BLaER1 (cell line): ENCODE measurements at regions not wholly inside any gene's neighbourhood (a gene's known extent, or its start where the extent isn't known, plus 50 kb on each side); places are given as distances from the start of the nearest gene placed in this dataset.

ENCODE experiments used
- H3K27ac ChIP-seq: shearing (Covaris generic); formaldehyde crosslinking; 2 replicates; pipeline ENCODE4 v1.8.1; 2022
- H3K27me3 ChIP-seq: shearing (Covaris generic); formaldehyde crosslinking; 2 replicates; pipeline ENCODE4 v1.8.1; 2022
- H3K36me3 ChIP-seq: shearing (Covaris generic); formaldehyde crosslinking; 2 replicates; pipeline ENCODE4 v1.8.1; 2022
- H3K4me1 ChIP-seq: shearing (Covaris generic); formaldehyde crosslinking; 2 replicates; pipeline ENCODE4 v1.8.1; 2022
- H3K4me2 ChIP-seq: shearing (Covaris generic); formaldehyde crosslinking; 2 replicates; pipeline ENCODE4 v1.8.1; 2022
- H3K4me3 ChIP-seq: shearing (Covaris generic); formaldehyde crosslinking; 2 replicates; pipeline ENCODE4 v1.8.1; 2022
- H3K9ac ChIP-seq: shearing (Covaris generic); formaldehyde crosslinking; 2 replicates; pipeline ENCODE4 v1.8.1; 2022
- H3K9me3 ChIP-seq: shearing (Covaris generic); formaldehyde crosslinking; 2 replicates; pipeline ENCODE4 v1.8.1; 2022
- H4K20me1 ChIP-seq: shearing (Covaris generic); formaldehyde crosslinking; 2 replicates; pipeline ENCODE4 v1.8.1; 2022
- Cebpa-rat ChIP-seq: shearing (Covaris generic); IDR thresholded peaks from 2 replicates; pipeline ENCODE4 v1.8.1; 2022

DNA sequence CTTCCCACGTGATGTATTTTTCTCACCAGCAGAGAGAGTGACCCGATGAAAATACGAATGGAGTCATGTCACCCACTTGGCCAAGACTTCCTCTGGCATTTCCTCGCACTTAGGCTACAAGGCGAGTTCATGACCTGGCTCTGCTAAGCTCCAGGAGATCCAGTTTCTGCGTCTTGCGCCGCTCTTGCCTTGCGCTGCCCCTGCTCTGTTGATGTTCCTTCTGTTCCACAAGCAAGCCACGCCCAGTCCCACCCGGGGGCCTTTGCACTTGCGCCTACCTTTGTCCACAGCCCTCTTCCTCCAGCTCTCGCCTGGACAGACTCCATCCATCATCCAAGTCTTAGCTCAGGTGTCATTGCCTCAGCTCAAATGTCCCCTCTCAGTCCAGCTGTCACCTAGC is 116.3 kb upstream of the SHH start:
- Histone ChIP-seq H3K4me3 (no peak overlapping the region), H3K9ac (no peak overlapping the region), H3K4me2 (no peak overlapping the region), H3K36me3 (no peaks in the 10 kb centered on the region), H3K4me1 (no peaks in the 10 kb centered on the region), H3K9me3 (no peaks in the 10 kb centered on the region), H3K27me3 (no peaks in the 10 kb centered on the region), H3K27ac (no peak overlapping the region), H4K20me1 (no peaks in the 10 kb centered on the region)
- TF ChIP-seq Cebpa-rat: no peak

DNA sequence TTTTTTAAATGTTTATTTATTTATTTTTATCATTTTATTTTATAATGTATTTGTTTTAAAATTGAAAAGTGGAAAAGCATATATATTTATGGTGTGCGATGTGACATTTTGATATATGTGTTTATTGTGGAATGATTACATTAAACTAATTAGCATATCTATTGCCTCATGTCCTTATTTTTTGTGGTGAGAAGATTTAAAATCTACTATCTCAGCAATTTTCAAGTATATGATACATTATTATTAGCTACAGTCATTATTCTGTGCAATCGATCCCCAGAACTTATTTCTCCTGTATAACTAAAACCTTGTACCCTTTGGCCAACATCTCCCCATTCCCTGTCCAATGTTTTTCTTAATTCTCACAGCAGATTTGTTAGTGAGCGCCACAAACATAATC is 115.6 kb upstream of the SHH start:
- H3K9me3 ChIP-seq: no peaks in the 10 kb centered on the region
- H3K27me3 ChIP-seq: no peaks in the 10 kb centered on the region
- H4K20me1 ChIP-seq: no peaks in the 10 kb centered on the region
- no peaks in the 10 kb centered on the region for H3K36me3 ChIP-seq
- no peak overlapping the region for H3K4me3 ChIP-seq
- no peak overlapping the region for H3K27ac ChIP-seq
- TF ChIP-seq Cebpa-rat: no peak
- no peak overlapping the region for H3K9ac ChIP-seq
- H3K4me2 ChIP-seq: no peak overlapping the region
- no peaks in the 10 kb centered on the region for H3K4me1 ChIP-seq

DNA sequence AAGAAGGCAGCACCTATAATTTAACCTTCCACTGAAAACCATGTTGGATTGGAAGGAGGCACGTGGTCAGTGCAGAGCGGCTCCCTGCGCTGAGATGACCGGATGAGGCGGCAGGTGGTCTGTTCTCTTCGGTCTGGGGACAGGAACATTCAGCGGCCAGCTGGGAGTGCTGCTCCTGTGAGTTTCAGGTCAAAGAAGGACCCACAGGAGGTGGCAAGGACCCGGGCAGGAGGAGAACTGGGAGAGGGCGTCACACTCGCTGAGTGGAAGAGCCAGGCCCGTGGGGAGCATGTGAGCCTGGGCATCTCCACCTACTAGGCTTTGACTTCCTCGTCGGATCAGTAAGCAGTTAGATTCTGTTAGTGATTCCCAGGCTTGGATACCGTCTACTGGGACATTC is 113.4 kb upstream of the SHH start:
- Histone ChIP-seq H3K27ac (no peak overlapping the region), H3K9ac (no peak overlapping the region), H3K4me3 (no peak overlapping the region), H3K27me3 (no peaks in the 10 kb centered on the region), H3K9me3 (no peaks in the 10 kb centered on the region), H3K4me1 (no peaks in the 10 kb centered on the region), H3K4me2 (no peak overlapping the region), H4K20me1 (no peaks in the 10 kb centered on the region), H3K36me3 (no peaks in the 10 kb centered on the region)
- TF ChIP-seq Cebpa-rat: no peak

DNA sequence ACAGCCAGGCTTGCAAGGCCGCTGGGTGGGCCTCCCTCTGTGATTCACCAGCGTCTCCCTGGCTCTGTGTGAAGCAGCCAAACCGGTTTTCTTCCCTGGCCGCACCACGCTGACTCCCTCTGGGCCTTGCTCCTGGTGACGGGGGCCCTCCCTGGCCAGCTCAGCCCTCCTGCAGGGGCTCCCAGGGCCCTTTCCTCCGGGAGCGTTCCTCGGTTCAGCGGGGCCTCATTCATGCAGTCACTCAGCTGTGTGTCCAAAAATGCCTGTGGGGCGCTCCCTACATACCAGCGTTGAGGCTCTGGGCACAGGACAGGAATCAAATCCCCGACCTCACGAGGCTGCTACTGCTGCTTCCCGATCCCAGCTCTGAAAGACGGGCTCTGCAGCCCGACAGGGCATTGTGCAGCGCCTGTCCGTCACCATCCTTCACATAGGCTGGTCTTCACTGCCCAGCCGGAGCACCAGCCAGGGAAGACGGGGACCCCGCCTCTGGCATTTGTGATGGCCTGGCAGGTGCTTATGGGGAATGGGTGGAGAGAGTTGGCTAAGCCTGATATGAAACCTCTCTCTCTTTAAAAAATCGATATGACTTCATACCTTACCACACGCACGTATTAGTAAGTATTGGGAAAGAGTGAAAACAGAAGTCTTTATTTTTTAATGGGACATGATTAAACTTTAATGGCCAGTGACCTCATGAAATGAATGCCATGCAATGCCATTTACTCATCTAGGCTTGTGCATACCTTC is 110.0 kb upstream of the SHH start:
- H3K9me3 ChIP-seq: no peaks in the 10 kb centered on the region
- H3K4me1 ChIP-seq: no peaks in the 10 kb centered on the region
- H3K4me3 ChIP-seq: no peak overlapping the region
- no peaks in the 10 kb centered on the region for H3K36me3 ChIP-seq
- no peak for TF ChIP-seq Cebpa-rat
- H3K4me2 ChIP-seq: no peak overlapping the region
- H3K9ac ChIP-seq: no peak overlapping the region
- no peaks in the 10 kb centered on the region for H3K27me3 ChIP-seq
- H4K20me1 ChIP-seq: no peaks in the 10 kb centered on the region
- no peak overlapping the region for H3K27ac ChIP-seq

DNA sequence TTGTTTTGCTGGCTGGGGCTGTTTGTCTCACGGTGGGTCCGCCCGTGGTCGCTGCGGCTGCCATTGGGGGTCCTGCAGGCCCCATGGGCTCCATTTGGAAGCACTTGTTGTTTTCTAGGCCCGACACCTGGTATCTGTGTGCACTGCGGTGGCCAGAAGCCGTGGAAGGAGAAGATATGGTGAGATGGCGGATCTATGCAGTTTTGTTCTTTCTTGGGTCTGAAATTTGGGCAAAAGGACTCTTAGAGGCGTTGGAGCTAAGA is 109.5 kb upstream of the SHH start:
- no peaks in the 10 kb centered on the region for H3K9me3 ChIP-seq
- no peak overlapping the region for H3K9ac ChIP-seq
- H3K4me2 ChIP-seq: no peak overlapping the region
- no peaks in the 10 kb centered on the region for H3K27me3 ChIP-seq
- H4K20me1 ChIP-seq: no peaks in the 10 kb centered on the region
- no peak overlapping the region for H3K27ac ChIP-seq
- H3K4me1 ChIP-seq: no peaks in the 10 kb centered on the region
- no peaks in the 10 kb centered on the region for H3K36me3 ChIP-seq
- TF ChIP-seq Cebpa-rat: no peak
- H3K4me3 ChIP-seq: no peak overlapping the region

DNA sequence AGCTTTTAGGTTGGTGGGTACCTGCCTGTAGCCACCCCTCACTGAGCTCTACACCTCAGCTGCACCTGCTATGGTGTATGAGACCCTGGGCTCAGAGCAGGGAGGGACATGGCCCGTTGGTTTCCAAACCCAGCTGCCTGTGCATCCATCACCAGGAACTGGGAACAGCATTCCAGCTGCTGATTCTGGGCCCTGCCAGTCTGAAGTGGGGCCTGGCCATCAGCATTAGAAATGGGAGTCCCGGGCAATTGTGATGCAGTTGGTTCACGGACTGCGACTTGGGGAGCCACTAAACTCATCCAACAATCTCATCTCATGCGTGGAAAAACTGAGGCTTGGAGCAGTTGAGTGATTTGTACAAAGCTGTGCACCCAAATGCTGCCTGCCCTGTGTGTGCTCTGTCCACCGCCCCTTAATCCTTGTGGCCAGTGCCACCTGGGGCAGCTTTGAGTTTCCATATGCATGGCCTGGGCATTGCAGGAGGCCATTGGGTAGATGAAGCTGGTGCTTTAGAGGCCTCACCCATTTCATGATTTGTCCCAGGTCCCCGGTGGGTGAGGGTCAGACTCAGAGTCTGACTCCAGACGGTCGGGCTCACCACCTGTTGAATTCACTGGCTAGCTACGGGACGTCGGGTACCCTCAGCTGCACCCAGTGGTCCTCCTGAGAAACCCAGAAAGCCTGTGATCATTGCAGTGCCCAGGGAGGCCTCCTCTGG is 109.0 kb upstream of the SHH start:
- no peaks in the 10 kb centered on the region for H3K4me1 ChIP-seq
- H3K9me3 ChIP-seq: no peaks in the 10 kb centered on the region
- H4K20me1 ChIP-seq: no peaks in the 10 kb centered on the region
- TF ChIP-seq Cebpa-rat: no peak
- no peak overlapping the region for H3K9ac ChIP-seq
- no peak overlapping the region for H3K27ac ChIP-seq
- H3K4me3 ChIP-seq: no peak overlapping the region
- no peaks in the 10 kb centered on the region for H3K27me3 ChIP-seq
- no peaks in the 10 kb centered on the region for H3K36me3 ChIP-seq
- H3K4me2 ChIP-seq: no peak overlapping the region

DNA sequence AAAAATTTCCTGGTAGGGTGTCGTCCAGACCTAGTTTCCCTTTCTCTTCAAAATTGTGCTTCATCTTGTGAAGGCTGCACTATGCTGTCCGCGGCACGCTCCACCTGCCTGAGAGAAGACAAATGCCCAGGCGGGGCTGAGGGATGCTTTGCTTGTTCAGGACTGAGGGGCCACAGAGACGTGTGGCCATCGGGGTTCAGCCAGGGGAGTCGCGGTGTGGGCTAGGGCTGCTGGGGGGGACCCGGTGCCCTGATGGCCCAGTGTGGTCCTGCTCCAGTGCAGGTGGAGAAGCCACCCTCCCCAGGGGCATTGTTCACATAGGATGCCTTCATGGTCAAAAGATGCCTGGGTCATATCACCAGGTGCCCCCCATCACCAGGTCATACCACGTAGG is 107.8 kb upstream of the SHH start:
- H3K36me3 ChIP-seq: no peaks in the 10 kb centered on the region
- no peak overlapping the region for H3K4me3 ChIP-seq
- TF ChIP-seq Cebpa-rat: no peak
- H4K20me1 ChIP-seq: no peaks in the 10 kb centered on the region
- H3K27ac ChIP-seq: no peak overlapping the region
- no peak overlapping the region for H3K4me2 ChIP-seq
- no peaks in the 10 kb centered on the region for H3K27me3 ChIP-seq
- no peaks in the 10 kb centered on the region for H3K4me1 ChIP-seq
- H3K9me3 ChIP-seq: no peaks in the 10 kb centered on the region
- H3K9ac ChIP-seq: no peak overlapping the region

DNA sequence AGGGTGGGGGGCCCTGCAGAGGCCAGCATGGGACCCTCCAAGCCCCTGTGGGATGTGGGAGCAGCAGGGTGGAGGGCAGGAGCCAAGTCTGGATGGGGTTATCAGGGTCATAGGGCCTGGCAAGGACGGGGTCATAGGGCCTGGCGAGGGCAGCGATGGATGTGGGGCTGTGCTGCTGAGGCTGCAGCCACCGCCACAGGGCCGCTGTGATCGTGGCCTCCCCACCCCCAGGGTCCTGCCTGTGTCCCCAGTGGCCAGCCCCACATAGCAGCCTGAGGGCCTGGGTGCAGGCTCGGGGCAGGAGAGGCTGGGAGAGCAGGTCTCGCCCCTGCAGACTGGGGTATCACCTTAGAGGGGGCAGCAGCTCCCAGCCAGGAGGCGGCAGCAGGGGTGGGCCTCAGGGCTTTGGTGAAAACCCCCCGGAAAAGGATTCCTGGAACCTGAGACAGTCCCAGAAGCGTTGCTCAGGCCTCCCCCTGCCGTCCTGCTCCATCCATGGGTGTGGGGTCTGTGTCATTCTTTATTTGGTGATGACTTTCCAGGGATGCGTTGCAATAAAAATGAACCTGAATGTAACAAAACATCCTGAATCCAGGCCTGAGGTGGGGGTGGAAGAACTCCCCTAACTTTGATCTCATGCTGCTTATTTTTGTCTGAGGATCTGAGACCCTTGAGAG is 107.3 kb upstream of the SHH start:
- H3K4me1 ChIP-seq: no peaks in the 10 kb centered on the region
- H3K4me2 ChIP-seq: no peak overlapping the region

DNA sequence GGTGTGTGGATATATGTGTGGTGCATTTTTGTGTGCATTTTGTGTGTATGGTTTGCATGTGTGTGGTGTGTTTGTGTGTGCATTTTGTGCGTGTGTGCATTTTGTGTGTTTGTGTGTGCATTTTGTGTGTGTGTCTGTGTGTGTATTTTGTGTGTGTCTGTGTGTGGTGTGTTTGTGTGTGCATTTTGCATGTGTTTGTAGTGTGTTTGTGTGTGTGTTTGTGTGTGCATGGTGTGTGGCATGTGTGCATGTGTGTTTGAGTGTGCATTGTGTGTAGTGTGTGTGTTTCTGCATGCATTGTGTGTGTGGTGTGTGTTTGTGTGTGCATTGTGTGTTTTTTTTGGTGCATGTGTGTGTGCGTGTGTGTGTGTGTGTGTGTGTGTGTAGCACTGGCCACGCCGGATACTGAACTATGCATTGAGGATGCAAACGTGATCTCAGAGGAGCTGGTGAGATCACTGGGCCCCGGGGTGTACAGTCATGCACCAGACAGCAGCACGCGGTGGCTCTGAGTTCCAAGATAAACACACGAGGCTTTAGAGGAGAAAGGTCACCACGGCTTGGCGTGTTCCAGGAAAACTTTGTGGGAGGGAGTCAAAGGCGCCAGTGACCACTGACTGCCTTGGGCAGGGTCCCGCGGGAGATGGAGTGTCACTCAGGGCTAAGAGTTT is 106.6 kb upstream of the SHH start:
- no peak overlapping the region for H3K4me3 ChIP-seq
- H3K9me3 ChIP-seq: no peaks in the 10 kb centered on the region
- TF ChIP-seq Cebpa-rat: no peak
- H3K4me1 ChIP-seq: no peaks in the 10 kb centered on the region
- no peak overlapping the region for H3K27ac ChIP-seq
- H3K36me3 ChIP-seq: no peaks in the 10 kb centered on the region
- H4K20me1 ChIP-seq: no peaks in the 10 kb centered on the region
- no peaks in the 10 kb centered on the region for H3K27me3 ChIP-seq
- no peak overlapping the region for H3K9ac ChIP-seq
- H3K4me2 ChIP-seq: no peak overlapping the region

More for the DNA sequence above, 107.3 kb upstream of the SHH start:
- no peak for TF ChIP-seq Cebpa-rat
- no peaks in the 10 kb centered on the region for H4K20me1 ChIP-seq
- no peak overlapping the region for H3K27ac ChIP-seq
- H3K36me3 ChIP-seq: no peaks in the 10 kb centered on the region
- no peak overlapping the region for H3K9ac ChIP-seq
- no peaks in the 10 kb centered on the region for H3K9me3 ChIP-seq
- H3K4me3 ChIP-seq: no peak overlapping the region
- H3K27me3 ChIP-seq: no peaks in the 10 kb centered on the region
